ENCODE measurements at regions not wholly inside any gene's neighbourhood (a gene's known extent, or its start where the extent isn't known, plus 50 kb on each side); places are given as distances from the start of the nearest gene placed in this dataset.

GRCh38 chr2:150700666-150701580 is 213.5 kb upstream of the RND3 start:
- H3K4me3 Mint-ChIP-seq = no peak overlapping the region

GRCh38 chr2:150699218-150699617 is 211.8 kb upstream of the RND3 start:
- H3K4me3 Mint-ChIP-seq = no peak overlapping the region
- no peak for ATAC-seq (replicated peaks)

More at GRCh38 chr2:150700666-150701580, 213.5 kb upstream of the RND3 start:
- Mint-ChIP-seq H3K27me3 (no peaks in the 10 kb centered on the region), H3K4me1 (no peaks in the 10 kb centered on the region), H3K36me3 (ENCODE audit: low read depth) (no peaks in the 10 kb centered on the region), H3K27ac (no peak overlapping the region), H3K9me3 (peaks cover 5% of the 10 kb centered on the region)
- no peak for ATAC-seq (replicated peaks)

GRCh38 chr2:150698016-150698661 is 210.7 kb upstream of the RND3 start:
- Mint-ChIP-seq H3K4me1 (no peaks in the 10 kb centered on the region), H3K27ac (no peak overlapping the region), H3K9me3 (no peaks in the 10 kb centered on the region), H3K36me3 (ENCODE audit: low read depth) (no peaks in the 10 kb centered on the region), H3K27me3 (no peaks in the 10 kb centered on the region), H3K4me3 (no peak overlapping the region)
- no peak for ATAC-seq (replicated peaks)

More at GRCh38 chr2:150699218-150699617, 211.8 kb upstream of the RND3 start:
- Mint-ChIP-seq H3K27me3 (no peaks in the 10 kb centered on the region), H3K9me3 (peaks cover 5% of the 10 kb centered on the region), H3K36me3 (ENCODE audit: low read depth) (no peaks in the 10 kb centered on the region), H3K27ac (no peak overlapping the region), H3K4me1 (no peaks in the 10 kb centered on the region)

- Mint-ChIP-seq H3K27me3 (no peaks in the 10 kb centered on the region), H3K36me3 (ENCODE audit: low read depth) (no peaks in the 10 kb centered on the region), H3K4me1 (no peaks in the 10 kb centered on the region), H3K27ac (no peak overlapping the region), H3K9me3 (no peaks in the 10 kb centered on the region), H3K4me3 (no peak overlapping the region)
- ATAC-seq (replicated peaks) = no peak
Observed at GRCh38 chr2:150697596-150697995, 210.1 kb upstream of the RND3 start.

- H3K27ac Mint-ChIP-seq = no peak overlapping the region
- H3K9me3 Mint-ChIP-seq = no peaks in the 10 kb centered on the region
- no peak overlapping the region for H3K4me3 Mint-ChIP-seq
- H3K36me3 Mint-ChIP-seq (ENCODE audit: low read depth) = no peaks in the 10 kb centered on the region
- H3K4me1 Mint-ChIP-seq = no peaks in the 10 kb centered on the region
- no peak for ATAC-seq (replicated peaks)
- H3K27me3 Mint-ChIP-seq = no peaks in the 10 kb centered on the region
Observed at GRCh38 chr2:150695451-150696135, 208.1 kb upstream of the RND3 start.

GRCh38 chr2:150693556-150693955 is 206.1 kb upstream of the RND3 start:
- Mint-ChIP-seq H3K36me3 (ENCODE audit: low read depth) (no peaks in the 10 kb centered on the region), H3K27ac (no peak overlapping the region), H3K4me3 (no peak overlapping the region), H3K27me3 (no peaks in the 10 kb centered on the region), H3K4me1 (no peaks in the 10 kb centered on the region), H3K9me3 (no peaks in the 10 kb centered on the region)
- no peak for ATAC-seq (replicated peaks)

- Mint-ChIP-seq H3K4me1 (no peaks in the 10 kb centered on the region), H3K4me3 (no peak overlapping the region), H3K9me3 (no peaks in the 10 kb centered on the region), H3K36me3 (ENCODE audit: low read depth) (no peaks in the 10 kb centered on the region), H3K27ac (no peak overlapping the region), H3K27me3 (no peaks in the 10 kb centered on the region)
- no peak for ATAC-seq (replicated peaks)
Observed at GRCh38 chr2:150690870-150691269, 203.4 kb upstream of the RND3 start.

GRCh38 chr2:150690261-150690660 is 202.8 kb upstream of the RND3 start:
- H3K4me3 Mint-ChIP-seq = no peak overlapping the region
- no peaks in the 10 kb centered on the region for H3K9me3 Mint-ChIP-seq
- H3K36me3 Mint-ChIP-seq (ENCODE audit: low read depth) = no peaks in the 10 kb centered on the region
- no peak for ATAC-seq (replicated peaks)
- no peaks in the 10 kb centered on the region for H3K4me1 Mint-ChIP-seq
- no peaks in the 10 kb centered on the region for H3K27me3 Mint-ChIP-seq
- no peak overlapping the region for H3K27ac Mint-ChIP-seq

GRCh38 chr2:150689590-150689989 is 202.1 kb upstream of the RND3 start:
- no peaks in the 10 kb centered on the region for H3K9me3 Mint-ChIP-seq

GRCh38 chr2:150688016-150688415 is 200.5 kb upstream of the RND3 start:
- H3K4me1 Mint-ChIP-seq = no peaks in the 10 kb centered on the region
- ATAC-seq (replicated peaks) = no peak
- no peaks in the 10 kb centered on the region for H3K36me3 Mint-ChIP-seq (ENCODE audit: low read depth)
- no peaks in the 10 kb centered on the region for H3K27me3 Mint-ChIP-seq
- H3K9me3 Mint-ChIP-seq = no peaks in the 10 kb centered on the region
- no peak overlapping the region for H3K4me3 Mint-ChIP-seq
- no peak overlapping the region for H3K27ac Mint-ChIP-seq

More at GRCh38 chr2:150689590-150689989, 202.1 kb upstream of the RND3 start:
- no peak for ATAC-seq (replicated peaks)
- Mint-ChIP-seq H3K4me1 (no peaks in the 10 kb centered on the region), H3K36me3 (ENCODE audit: low read depth) (no peaks in the 10 kb centered on the region), H3K4me3 (no peak overlapping the region), H3K27me3 (no peaks in the 10 kb centered on the region), H3K27ac (no peak overlapping the region)

GRCh38 chr2:150686391-150686790 is 198.9 kb upstream of the RND3 start:
- Mint-ChIP-seq H3K4me1 (no peaks in the 10 kb centered on the region), H3K27ac (no peak overlapping the region)
- no peak for ATAC-seq (replicated peaks)

GRCh38 chr2:150681120-150681804 is 193.8 kb upstream of the RND3 start:
- H3K4me1 Mint-ChIP-seq = no peaks in the 10 kb centered on the region
- no peaks in the 10 kb centered on the region for H3K27me3 Mint-ChIP-seq
- H3K4me3 Mint-ChIP-seq = no peak overlapping the region
- no peaks in the 10 kb centered on the region for H3K9me3 Mint-ChIP-seq
- H3K27ac Mint-ChIP-seq = no peak overlapping the region
- no peak for ATAC-seq (replicated peaks)
- H3K36me3 Mint-ChIP-seq (ENCODE audit: low read depth) = no peaks in the 10 kb centered on the region

More at GRCh38 chr2:150686391-150686790, 198.9 kb upstream of the RND3 start:
- no peaks in the 10 kb centered on the region for H3K27me3 Mint-ChIP-seq
- no peaks in the 10 kb centered on the region for H3K36me3 Mint-ChIP-seq (ENCODE audit: low read depth)
- no peaks in the 10 kb centered on the region for H3K9me3 Mint-ChIP-seq
- H3K4me3 Mint-ChIP-seq = no peak overlapping the region

- Mint-ChIP-seq H3K36me3 (ENCODE audit: low read depth) (no peaks in the 10 kb centered on the region), H3K27ac (no peak overlapping the region), H3K27me3 (no peaks in the 10 kb centered on the region), H3K4me1 (no peaks in the 10 kb centered on the region), H3K4me3 (no peak overlapping the region), H3K9me3 (no peaks in the 10 kb centered on the region)
- no peak for ATAC-seq (replicated peaks)
Observed at GRCh38 chr2:150679456-150680120, 192.1 kb upstream of the RND3 start.

GRCh38 chr2:150677551-150677950 is 190.1 kb upstream of the RND3 start:
- Mint-ChIP-seq H3K27ac (no peak overlapping the region), H3K27me3 (no peaks in the 10 kb centered on the region), H3K36me3 (ENCODE audit: low read depth) (no peaks in the 10 kb centered on the region), H3K4me3 (no peak overlapping the region), H3K9me3 (no peaks in the 10 kb centered on the region), H3K4me1 (no peaks in the 10 kb centered on the region)
- ATAC-seq (replicated peaks) = no peak
